Iris pigment epithelial cell (primary cell): ENCODE measurements at regions not wholly inside any gene's neighbourhood (a gene's known extent, or its start where the extent isn't known, plus 50 kb on each side); places are given as distances from the start of the nearest gene placed in this dataset.
A peak's percentile ranks its signal among the peaks of the same experiment; 100 is the strongest.

ENCODE experiments used
- DNase-seq: peaks from one replicate; pipeline ENCODE4 v3.0.0-alpha.2; 2011; ENCODE audit warnings: low read depth

GRCh38 chr1:63200676-63201075 lies 121.7 kb upstream of the FOXD3 start:
- DNase-seq, result no peak

GRCh38 chr1:63203641-63204040 lies 118.7 kb upstream of the FOXD3 start:
- no peak for DNase-seq

GRCh38 chr1:63205776-63206175 lies 116.6 kb upstream of the FOXD3 start:
- DNase-seq, result no peak

- DNase-seq, result no peak
These were observed 107.8 kb upstream of the FOXD3 start for GRCh38 chr1:63214553-63214952.

GRCh38 chr1:63223426-63223825 lies 98.9 kb upstream of the FOXD3 start:
- no peak for DNase-seq

GRCh38 chr1:63230722-63231121 lies 91.6 kb upstream of the FOXD3 start:
- no peak for DNase-seq

- DNase-seq, result no peak
These were observed 83.6 kb upstream of the FOXD3 start for GRCh38 chr1:63238721-63239120.

GRCh38 chr1:63245186-63245585 lies 77.2 kb upstream of the FOXD3 start:
- DNase-seq, result no peak

GRCh38 chr1:63248216-63248615 lies 74.2 kb upstream of the FOXD3 start:
- no peak for DNase-seq

GRCh38 chr1:63255153-63255552 lies 67.2 kb upstream of the FOXD3 start:
- DNase-seq, result peak; percentile 31

- peak; percentile 10 for DNase-seq
These were observed 60.5 kb upstream of the FOXD3 start for GRCh38 chr1:63261736-63262458.

- DNase-seq, result no peak
These were observed 60.0 kb upstream of the FOXD3 start for GRCh38 chr1:63262459-63262770.

GRCh38 chr1:63264161-63264560 lies 58.2 kb upstream of the FOXD3 start:
- no peak for DNase-seq

GRCh38 chr1:63266857-63267256 lies 55.5 kb upstream of the FOXD3 start:
- DNase-seq, result no peak

GRCh38 chr1:63268876-63269275 lies 53.5 kb upstream of the FOXD3 start:
- no peak for DNase-seq

GRCh38 chr1:63269571-63269970 lies 52.8 kb upstream of the FOXD3 start:
- no peak for DNase-seq
